GM18870 (cell line): ENCODE measurements at regions not wholly inside any gene's neighbourhood (a gene's known extent, or its start where the extent isn't known, plus 50 kb on each side); places are given as distances from the start of the nearest gene placed in this dataset.

ENCODE experiments used
- ATAC-seq: cut with Tn5 transposase; IDR thresholded peaks from one replicate; pipeline ENCODE4 v1.9.1; 2021; ENCODE audit warnings: moderate library complexity; ENCODE audit not compliant: unreplicated experiment

GRCh38 chr5:114010362-114010761, 351.5 kb upstream of the KCNN2 start:
- ATAC-seq, result no peak

- no peak for ATAC-seq
Observed at GRCh38 chr5:114018186-114018585, 343.7 kb upstream of the KCNN2 start.

GRCh38 chr5:114038756-114039155, 323.1 kb upstream of the KCNN2 start:
- ATAC-seq, result no peak

GRCh38 chr5:114050087-114050486, 311.8 kb upstream of the KCNN2 start:
- no peak for ATAC-seq

- ATAC-seq, result no peak
Observed at GRCh38 chr5:114053372-114053771, 308.5 kb upstream of the KCNN2 start.

- no peak for ATAC-seq
Observed at GRCh38 chr5:114054594-114054993, 307.3 kb upstream of the KCNN2 start.

GRCh38 chr5:114055318-114056184, 306.3 kb upstream of the KCNN2 start:
- no peak for ATAC-seq

- ATAC-seq, result no peak
Observed at GRCh38 chr5:114056185-114056538, 305.7 kb upstream of the KCNN2 start.

- no peak for ATAC-seq
Observed at GRCh38 chr5:114060866-114061265, 301.0 kb upstream of the KCNN2 start.

GRCh38 chr5:114062932-114063867, 298.7 kb upstream of the KCNN2 start:
- no peak for ATAC-seq

GRCh38 chr5:114065912-114066311, 296.0 kb upstream of the KCNN2 start:
- ATAC-seq, result no peak

- no peak for ATAC-seq
Observed at GRCh38 chr5:114070093-114070722, 291.7 kb upstream of the KCNN2 start.

- no peak for ATAC-seq
Observed at GRCh38 chr5:114089259-114089658, 272.6 kb upstream of the KCNN2 start.

- no peak for ATAC-seq
Observed at GRCh38 chr5:114097570-114097969, 264.3 kb upstream of the KCNN2 start.

- ATAC-seq, result no peak
Observed at GRCh38 chr5:114099161-114099560, 262.7 kb upstream of the KCNN2 start.

GRCh38 chr5:114101153-114101552, 260.7 kb upstream of the KCNN2 start:
- ATAC-seq, result peak; percentile 70

- ATAC-seq, result no peak
Observed at GRCh38 chr5:114113604-114114003, 248.3 kb upstream of the KCNN2 start.

GRCh38 chr5:114116981-114117380, 244.9 kb upstream of the KCNN2 start:
- ATAC-seq, result no peak

GRCh38 chr5:114118511-114118910, 243.4 kb upstream of the KCNN2 start:
- ATAC-seq, result no peak

GRCh38 chr5:114120166-114120565, 241.7 kb upstream of the KCNN2 start:
- no peak for ATAC-seq

GRCh38 chr5:114122852-114123251, 239.0 kb upstream of the KCNN2 start:
- ATAC-seq, result no peak
